ENCODE measurements at regions not wholly inside any gene's neighbourhood (a gene's known extent, or its start where the extent isn't known, plus 50 kb on each side); places are given as distances from the start of the nearest gene placed in this dataset.

DNA sequence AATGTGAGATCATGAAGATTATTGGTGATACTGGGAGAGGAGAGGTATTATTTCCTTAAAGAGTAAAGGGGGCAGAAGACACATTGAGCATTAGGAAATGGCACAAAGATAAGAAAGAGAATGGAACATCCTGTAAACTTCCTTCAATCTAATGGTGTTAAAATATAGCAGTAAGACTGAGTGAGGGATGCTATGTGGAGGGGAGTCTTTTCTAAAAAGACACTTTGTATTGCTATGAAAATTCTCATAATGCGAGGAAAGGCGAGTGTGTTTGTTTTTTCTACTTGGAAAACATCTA is 405.2 kb downstream of the ARL4A start:
- TF ChIP-seq, protein P1, sequence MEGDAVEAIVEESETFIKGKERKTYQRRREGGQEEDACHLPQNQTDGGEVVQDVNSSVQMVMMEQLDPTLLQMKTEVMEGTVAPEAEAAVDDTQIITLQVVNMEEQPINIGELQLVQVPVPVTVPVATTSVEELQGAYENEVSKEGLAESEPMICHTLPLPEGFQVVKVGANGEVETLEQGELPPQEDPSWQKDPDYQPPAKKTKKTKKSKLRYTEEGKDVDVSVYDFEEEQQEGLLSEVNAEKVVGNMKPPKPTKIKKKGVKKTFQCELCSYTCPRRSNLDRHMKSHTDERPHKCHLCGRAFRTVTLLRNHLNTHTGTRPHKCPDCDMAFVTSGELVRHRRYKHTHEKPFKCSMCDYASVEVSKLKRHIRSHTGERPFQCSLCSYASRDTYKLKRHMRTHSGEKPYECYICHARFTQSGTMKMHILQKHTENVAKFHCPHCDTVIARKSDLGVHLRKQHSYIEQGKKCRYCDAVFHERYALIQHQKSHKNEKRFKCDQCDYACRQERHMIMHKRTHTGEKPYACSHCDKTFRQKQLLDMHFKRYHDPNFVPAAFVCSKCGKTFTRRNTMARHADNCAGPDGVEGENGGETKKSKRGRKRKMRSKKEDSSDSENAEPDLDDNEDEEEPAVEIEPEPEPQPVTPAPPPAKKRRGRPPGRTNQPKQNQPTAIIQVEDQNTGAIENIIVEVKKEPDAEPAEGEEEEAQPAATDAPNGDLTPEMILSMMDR (conservative IDR thresholded peaks at IDR 0.05), result no peak
- no peak for TF ChIP-seq EZH2 (IDR thresholded peaks at IDR 0.05; ENCODE audit: low read depth)

All from PC-9 (cell line).